Muscle layer of colon (tissue), 2 donors: ENCODE measurements at regions not wholly inside any gene's neighbourhood (a gene's known extent, or its start where the extent isn't known, plus 50 kb on each side); places are given as distances from the start of the nearest gene placed in this dataset.

Source experiments
- H3K27ac ChIP-seq: one replicate; pipeline ENCODE4 v1.7.0; 2013; ENCODE audit warnings: low read depth, mild to moderate bottlenecking, low read length, moderate library complexity
- H3K27me3 ChIP-seq, 2 donors: one replicate each; pipeline ENCODE4 v1.7.0; 2013; ENCODE audit warnings: low read length in 2 of 2, mild to moderate bottlenecking in 2 of 2; ENCODE audit not compliant: insufficient read depth in 2 of 2, control insufficient read depth in 1 of 2
- H3K36me3 ChIP-seq: one replicate; pipeline ENCODE4 v1.7.0; 2013; ENCODE audit warnings: mild to moderate bottlenecking, low read length; ENCODE audit not compliant: insufficient read depth
- H3K4me1 ChIP-seq: one replicate; pipeline ENCODE4 v1.7.0; 2013; ENCODE audit warnings: mild to moderate bottlenecking, low read length; ENCODE audit not compliant: insufficient read depth
- H3K4me3 ChIP-seq, 2 donors: one replicate each; pipeline ENCODE4 v1.7.0; 2013; ENCODE audit warnings: low read length in 2 of 2, low read depth in 1 of 2, mild to moderate bottlenecking in 1 of 2, moderate library complexity in 1 of 2
- H3K9ac ChIP-seq: one replicate; pipeline ENCODE4 v1.7.0; 2013; ENCODE audit warnings: low read length
- H3K9me3 ChIP-seq: one replicate; pipeline ENCODE4 v1.7.0; 2013; ENCODE audit warnings: mild to moderate bottlenecking, low read length
- donor health status: abdominal sarcoma.
- donor health status: Adenocarcinoma of cecum.

- Histone ChIP-seq H3K4me3 (no peak overlapping the region), H3K9ac (no peak overlapping the region)
These were observed 189.4 kb upstream of the CDH8 start for GRCh38 chr16:62225675-62226074.

GRCh38 chr16:62224646-62225209, 188.5 kb upstream of the CDH8 start:
- Histone ChIP-seq H3K9ac (no peak overlapping the region), H3K4me3 (no peak overlapping the region), H3K36me3 (no peaks in the 10 kb centered on the region), H3K4me1 (no peaks in the 10 kb centered on the region), H3K27me3 (no peaks in the 10 kb centered on the region), H3K9me3 (no peaks in the 10 kb centered on the region), H3K27ac (no peak overlapping the region)

More at GRCh38 chr16:62225675-62226074, 189.4 kb upstream of the CDH8 start:
- no peaks in the 10 kb centered on the region for H3K36me3 ChIP-seq
- H3K27me3 ChIP-seq: no peaks in the 10 kb centered on the region
- H3K4me1 ChIP-seq: no peaks in the 10 kb centered on the region
- no peaks in the 10 kb centered on the region for H3K9me3 ChIP-seq
- no peak overlapping the region for H3K27ac ChIP-seq

- no peaks in the 10 kb centered on the region for H3K4me1 ChIP-seq
- no peak overlapping the region for H3K27ac ChIP-seq
- no peak overlapping the region for H3K4me3 ChIP-seq
- H3K27me3 ChIP-seq: no peaks in the 10 kb centered on the region
- H3K9me3 ChIP-seq: no peaks in the 10 kb centered on the region
- no peak overlapping the region for H3K9ac ChIP-seq
- H3K36me3 ChIP-seq: no peaks in the 10 kb centered on the region
These were observed 180.6 kb upstream of the CDH8 start for GRCh38 chr16:62216837-62217236.

- Histone ChIP-seq H3K27ac (no peak overlapping the region), H3K36me3 (no peaks in the 10 kb centered on the region), H3K9me3 (no peaks in the 10 kb centered on the region), H3K27me3 (no peaks in the 10 kb centered on the region), H3K4me1 (no peaks in the 10 kb centered on the region), H3K9ac (no peak overlapping the region), H3K4me3 (no peak overlapping the region)
These were observed 177.5 kb upstream of the CDH8 start for GRCh38 chr16:62213763-62214162.

GRCh38 chr16:62208934-62209333, 172.7 kb upstream of the CDH8 start:
- H3K9ac ChIP-seq: no peak overlapping the region
- H3K27me3 ChIP-seq: no peaks in the 10 kb centered on the region
- H3K4me3 ChIP-seq: no peak overlapping the region
- H3K4me1 ChIP-seq: no peaks in the 10 kb centered on the region
- no peaks in the 10 kb centered on the region for H3K36me3 ChIP-seq
- no peak overlapping the region for H3K27ac ChIP-seq
- no peaks in the 10 kb centered on the region for H3K9me3 ChIP-seq

GRCh38 chr16:62205459-62205858, 169.2 kb upstream of the CDH8 start:
- Histone ChIP-seq H3K9me3 (no peaks in the 10 kb centered on the region), H3K27ac (no peak overlapping the region), H3K4me1 (no peaks in the 10 kb centered on the region), H3K36me3 (no peaks in the 10 kb centered on the region), H3K4me3 (no peak overlapping the region), H3K27me3 (no peaks in the 10 kb centered on the region), H3K9ac (no peak overlapping the region)

GRCh38 chr16:62201911-62202310, 165.7 kb upstream of the CDH8 start:
- H3K4me1 ChIP-seq: no peaks in the 10 kb centered on the region
- H3K36me3 ChIP-seq: no peaks in the 10 kb centered on the region

GRCh38 chr16:62194828-62195227, 158.6 kb upstream of the CDH8 start:
- no peaks in the 10 kb centered on the region for H3K9me3 ChIP-seq
- no peaks in the 10 kb centered on the region for H3K36me3 ChIP-seq
- H3K4me3 ChIP-seq: no peak overlapping the region
- H3K27ac ChIP-seq: no peak overlapping the region
- no peak overlapping the region for H3K9ac ChIP-seq
- H3K4me1 ChIP-seq: no peaks in the 10 kb centered on the region
- H3K27me3 ChIP-seq: no peaks in the 10 kb centered on the region

More at GRCh38 chr16:62201911-62202310, 165.7 kb upstream of the CDH8 start:
- Histone ChIP-seq H3K9me3 (no peaks in the 10 kb centered on the region), H3K27me3 (no peaks in the 10 kb centered on the region), H3K4me3 (no peak overlapping the region), H3K27ac (no peak overlapping the region), H3K9ac (no peak overlapping the region)

GRCh38 chr16:62190426-62190825, 154.2 kb upstream of the CDH8 start:
- Histone ChIP-seq H3K4me1 (no peaks in the 10 kb centered on the region), H3K9ac (no peak overlapping the region), H3K27ac (no peak overlapping the region), H3K36me3 (no peaks in the 10 kb centered on the region), H3K9me3 (no peaks in the 10 kb centered on the region), H3K27me3 (no peaks in the 10 kb centered on the region), H3K4me3 (no peak overlapping the region)

GRCh38 chr16:62177351-62178203, 141.3 kb upstream of the CDH8 start:
- H3K4me1 ChIP-seq: no peaks in the 10 kb centered on the region
- no peak overlapping the region for H3K9ac ChIP-seq
- H3K36me3 ChIP-seq: no peaks in the 10 kb centered on the region
- no peaks in the 10 kb centered on the region for H3K27me3 ChIP-seq
- H3K9me3 ChIP-seq: no peaks in the 10 kb centered on the region
- H3K27ac ChIP-seq: no peak overlapping the region
- no peak overlapping the region for H3K4me3 ChIP-seq

- H3K36me3 ChIP-seq: no peaks in the 10 kb centered on the region
- H3K27ac ChIP-seq: no peak overlapping the region
- H3K9me3 ChIP-seq: no peaks in the 10 kb centered on the region
- H3K4me3 ChIP-seq: no peak overlapping the region
- no peak overlapping the region for H3K9ac ChIP-seq
- H3K27me3 ChIP-seq: no peaks in the 10 kb centered on the region
- no peaks in the 10 kb centered on the region for H3K4me1 ChIP-seq
These were observed 134.4 kb upstream of the CDH8 start for GRCh38 chr16:62170642-62171041.

- H3K36me3 ChIP-seq: no peaks in the 10 kb centered on the region
- H3K4me3 ChIP-seq: no peak overlapping the region
- H3K27me3 ChIP-seq: no peaks in the 10 kb centered on the region
- H3K27ac ChIP-seq: no peak overlapping the region
- H3K9ac ChIP-seq: no peak overlapping the region
- H3K4me1 ChIP-seq: no peaks in the 10 kb centered on the region
- H3K9me3 ChIP-seq: no peaks in the 10 kb centered on the region
These were observed 131.3 kb upstream of the CDH8 start for GRCh38 chr16:62167551-62167950.
